Subcutaneous abdominal adipose tissue (tissue), 5 donors: ENCODE measurements at regions not wholly inside any gene's neighbourhood (a gene's known extent, or its start where the extent isn't known, plus 50 kb on each side); places are given as distances from the start of the nearest gene placed in this dataset.

Experiments used
- H3K27ac ChIP-seq: one replicate; pipeline ENCODE4 v1.7.0; 2013; ENCODE audit warnings: low read depth, mild to moderate bottlenecking, inconsistent platforms, low read length, moderate library complexity
- H3K27me3 ChIP-seq, 5 donors: one replicate each; pipeline ENCODE4 v1.7.0; 2013; ENCODE audit warnings: low read length in 5 of 5, inconsistent platforms in 1 of 5; ENCODE audit not compliant: control insufficient read depth in 5 of 5, insufficient read depth in 4 of 5
- H3K36me3 ChIP-seq, 5 donors: one replicate each; pipeline ENCODE4 v1.7.0; 2013; ENCODE audit warnings: low read length in 5 of 5; ENCODE audit not compliant: control insufficient read depth in 5 of 5, insufficient read depth in 5 of 5
- H3K4me1 ChIP-seq, 5 donors: one replicate each; pipeline ENCODE4 v1.7.0; 2013; ENCODE audit warnings: low read length in 5 of 5, mild to moderate bottlenecking in 3 of 5, moderate library complexity in 1 of 5; ENCODE audit not compliant: control insufficient read depth in 5 of 5, insufficient read depth in 5 of 5
- H3K4me3 ChIP-seq, 5 donors: one replicate each; pipeline ENCODE4 v1.7.0; 2013; ENCODE audit warnings: low read length in 5 of 5, low read depth in 1 of 5
- H3K9ac ChIP-seq, 5 donors: one replicate each; pipeline ENCODE4 v1.7.0; 2013; ENCODE audit warnings: low read length in 5 of 5, mild to moderate bottlenecking in 4 of 5, moderate library complexity in 3 of 5
- H3K9me3 ChIP-seq, 5 donors: one replicate each; pipeline ENCODE4 v1.7.0; 2013; ENCODE audit warnings: low read length in 5 of 5; ENCODE audit not compliant: control insufficient read depth in 5 of 5
- donor health status: healthy.
- donor health status: healthy.
- donor health status: healthy.
- donor health status: healthy.
- donor health status: healthy.

GRCh38 chr10:58993480-58994221 is 182.8 kb upstream of the PHYHIPL start:
- no peak overlapping the region for H3K27ac ChIP-seq
- no peak overlapping the region for H3K4me3 ChIP-seq
- H3K4me1 ChIP-seq: no peaks in the 10 kb centered on the region
- H3K27me3 ChIP-seq: no peaks in the 10 kb centered on the region
- H3K36me3 ChIP-seq: no peaks in the 10 kb centered on the region
- no peak overlapping the region for H3K9ac ChIP-seq
- peaks cover 0 to 6% (median 0%) of the 10 kb centered on the region in 5 donors for H3K9me3 ChIP-seq

DNA sequence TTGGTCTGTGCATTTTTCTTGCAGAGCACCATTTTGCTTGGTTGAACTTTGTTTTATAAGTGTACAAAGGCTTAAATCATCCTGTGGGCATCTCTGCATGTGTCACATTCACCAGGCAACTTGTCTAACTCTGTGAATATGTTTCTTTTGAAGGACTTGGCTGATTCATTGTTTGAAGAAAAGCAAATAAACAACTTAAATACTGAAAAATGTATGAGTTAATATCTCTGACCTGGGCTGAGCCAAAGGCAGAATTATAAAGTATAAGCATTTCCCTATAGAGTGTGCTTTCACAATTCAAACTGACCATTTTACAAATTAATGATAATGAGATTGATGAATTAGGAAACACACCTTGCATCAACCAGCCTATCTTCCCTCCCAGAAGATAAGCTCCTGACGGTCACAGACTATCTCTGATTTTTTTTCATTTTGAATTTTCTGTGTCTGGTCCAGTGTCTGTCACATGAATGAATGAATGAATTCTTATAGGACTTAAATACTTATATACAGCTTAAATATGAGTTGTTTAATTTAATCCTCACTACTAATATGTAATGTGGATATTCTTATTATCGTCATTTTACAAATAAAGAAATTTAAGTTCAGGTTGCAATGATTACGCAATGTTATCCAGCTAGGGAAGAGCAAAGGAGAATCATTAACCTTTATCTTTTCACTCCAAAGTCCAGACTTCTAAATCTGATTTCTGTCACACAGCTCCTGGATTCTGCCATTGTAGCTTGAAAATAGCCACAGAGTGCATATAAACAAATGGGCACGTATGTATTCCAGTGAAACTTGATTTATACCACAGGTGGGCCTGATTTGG is 182.0 kb upstream of the PHYHIPL start:
- H3K27ac ChIP-seq: no peak overlapping the region
- no peak overlapping the region for H3K4me3 ChIP-seq
- H3K9ac ChIP-seq: no peak overlapping the region
- H3K9me3 ChIP-seq: peaks cover 0 to 6% (median 0%) of the 10 kb centered on the region in 5 donors
- no peaks in the 10 kb centered on the region for H3K27me3 ChIP-seq
- no peaks in the 10 kb centered on the region for H3K36me3 ChIP-seq
- no peaks in the 10 kb centered on the region for H3K4me1 ChIP-seq

- Histone ChIP-seq H3K4me1 (no peaks in the 10 kb centered on the region), H3K27me3 (no peaks in the 10 kb centered on the region), H3K9me3 (peaks cover 0 to under 1% (median 0%) of the 10 kb centered on the region in 5 donors), H3K27ac (no peak overlapping the region), H3K36me3 (no peaks in the 10 kb centered on the region), H3K9ac (no peak overlapping the region), H3K4me3 (no peak overlapping the region)
These were observed 181.3 kb upstream of the PHYHIPL start for GRCh38 chr10:58995058-58995596.

DNA sequence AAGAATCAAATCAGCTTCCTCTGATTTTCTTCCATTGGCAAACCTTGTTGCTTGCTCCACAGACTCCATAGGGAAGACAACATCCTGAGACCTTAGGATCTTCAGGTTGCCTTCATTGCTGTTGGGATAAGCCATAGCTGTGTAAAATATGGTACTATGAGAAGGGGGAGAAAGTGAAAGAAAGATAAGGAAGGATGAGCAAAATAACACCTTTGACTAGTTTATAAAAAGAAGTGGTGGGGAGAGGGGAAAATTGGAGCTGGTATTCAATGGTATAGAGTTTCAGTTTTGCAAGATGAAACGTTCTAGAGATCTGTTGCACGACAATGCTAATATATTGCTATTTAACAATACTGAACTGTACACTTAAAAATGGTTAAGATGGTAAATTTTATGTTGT is 180.4 kb upstream of the PHYHIPL start:
- Histone ChIP-seq H3K27ac (no peak overlapping the region), H3K4me3 (no peak overlapping the region), H3K9me3 (no peaks in the 10 kb centered on the region), H3K36me3 (no peaks in the 10 kb centered on the region), H3K9ac (no peak overlapping the region), H3K4me1 (no peaks in the 10 kb centered on the region), H3K27me3 (no peaks in the 10 kb centered on the region)

- Histone ChIP-seq H3K4me3 (no peak overlapping the region), H3K4me1 (no peaks in the 10 kb centered on the region), H3K9ac (no peak overlapping the region), H3K36me3 (no peaks in the 10 kb centered on the region), H3K27ac (no peak overlapping the region), H3K27me3 (no peaks in the 10 kb centered on the region), H3K9me3 (no peaks in the 10 kb centered on the region)
These were observed 179.6 kb upstream of the PHYHIPL start for GRCh38 chr10:58996866-58997265.

DNA sequence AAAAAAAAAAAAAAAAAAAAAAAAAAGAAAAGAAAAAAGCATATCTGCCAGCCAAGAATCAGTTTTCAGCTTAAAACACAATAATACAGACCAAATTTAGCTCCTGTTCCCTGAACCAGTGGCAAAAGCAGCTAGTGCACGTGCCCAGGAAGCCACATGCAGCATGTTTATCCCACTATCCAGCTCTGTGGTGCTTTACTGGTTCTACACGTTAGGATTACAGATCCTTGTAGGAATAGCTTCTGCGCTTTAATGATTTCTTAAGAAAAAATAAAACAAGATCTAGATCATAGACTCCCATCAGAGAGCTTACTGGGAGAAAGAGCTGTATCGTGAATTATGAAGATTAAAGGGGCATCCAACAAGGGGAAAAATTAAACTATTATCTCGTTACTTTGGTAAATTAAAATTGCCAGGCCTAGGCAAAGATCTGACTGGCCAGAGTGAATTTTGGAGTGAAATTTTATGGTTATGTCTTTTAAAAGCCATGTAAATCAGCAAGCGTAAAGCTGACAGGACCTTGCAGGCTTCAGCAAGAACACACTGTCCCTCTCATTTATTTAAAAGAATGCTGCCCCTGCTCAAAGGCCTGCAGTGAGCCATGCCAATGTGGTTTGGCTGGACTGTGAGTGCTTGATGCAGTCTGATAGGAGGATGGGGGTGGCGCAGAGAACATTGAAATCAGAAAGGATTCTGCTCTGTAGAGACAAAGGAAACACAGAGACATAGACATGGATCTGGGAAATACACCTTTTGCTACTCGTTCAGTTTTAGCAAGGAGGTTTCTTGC is 177.3 kb upstream of the PHYHIPL start:
- no peaks in the 10 kb centered on the region for H3K36me3 ChIP-seq
- H3K27ac ChIP-seq: no peak overlapping the region
- H3K4me3 ChIP-seq: no peak overlapping the region
- H3K4me1 ChIP-seq: no peaks in the 10 kb centered on the region
- no peak overlapping the region for H3K9ac ChIP-seq
- no peaks in the 10 kb centered on the region for H3K9me3 ChIP-seq
- H3K27me3 ChIP-seq: no peaks in the 10 kb centered on the region

DNA sequence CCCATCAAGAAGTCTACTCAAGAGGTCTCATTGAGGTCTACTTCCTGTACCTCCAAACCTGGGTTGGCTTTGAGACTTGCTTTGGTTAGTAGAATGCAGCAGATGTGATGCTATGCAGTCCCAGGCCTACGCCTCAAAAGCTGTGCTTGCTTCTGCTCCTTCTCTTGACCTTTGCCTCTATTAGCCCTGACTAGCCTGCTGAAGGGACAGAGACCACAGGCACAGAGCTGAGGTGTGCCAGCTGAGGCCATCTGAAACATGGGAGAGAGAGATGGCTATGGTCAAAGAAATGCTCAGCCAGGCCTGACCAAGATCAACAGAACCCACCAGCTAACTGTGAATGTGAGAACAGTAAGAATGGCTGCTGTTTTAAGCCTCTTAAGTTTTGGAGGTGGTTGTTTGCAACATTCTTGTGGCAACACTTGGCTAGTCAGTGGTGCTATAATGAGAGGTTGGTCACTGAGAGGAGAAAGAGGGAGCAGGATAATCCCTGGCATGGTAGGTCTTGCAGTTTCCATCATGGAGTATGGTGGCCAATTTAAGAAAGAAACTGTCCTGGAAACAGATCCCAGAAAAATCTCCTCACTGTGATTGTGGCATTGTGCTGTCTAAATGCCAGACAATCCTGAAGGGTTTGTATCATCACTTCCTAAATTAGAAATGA is 176.1 kb upstream of the PHYHIPL start:
- H3K9me3 ChIP-seq: no peaks in the 10 kb centered on the region
- H3K27me3 ChIP-seq: no peaks in the 10 kb centered on the region
- H3K4me1 ChIP-seq: no peaks in the 10 kb centered on the region
- H3K4me3 ChIP-seq: no peak overlapping the region
- no peaks in the 10 kb centered on the region for H3K36me3 ChIP-seq
- no peak overlapping the region for H3K27ac ChIP-seq
- no peak overlapping the region for H3K9ac ChIP-seq

DNA sequence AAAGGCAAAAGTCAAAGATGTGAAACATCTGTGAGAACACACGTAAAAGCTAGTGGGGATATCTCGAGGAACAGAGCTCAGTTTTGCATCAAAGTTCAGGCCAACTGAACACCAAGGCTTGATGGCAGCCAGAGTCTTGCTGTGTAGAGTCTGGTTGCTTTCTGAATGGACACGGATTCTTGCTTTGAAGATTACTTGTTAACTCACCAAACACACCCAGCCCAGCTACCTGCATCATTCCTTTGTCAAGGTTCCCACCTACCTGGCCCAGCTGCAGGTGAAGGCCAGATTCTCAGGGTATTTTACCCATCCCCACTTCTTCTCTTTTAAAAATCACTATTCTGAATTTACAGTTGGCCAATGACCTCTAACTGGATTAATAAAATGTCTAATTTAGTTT is 174.4 kb upstream of the PHYHIPL start:
- no peaks in the 10 kb centered on the region for H3K36me3 ChIP-seq
- H3K27me3 ChIP-seq: no peaks in the 10 kb centered on the region
- no peak overlapping the region for H3K4me3 ChIP-seq
- H3K9me3 ChIP-seq: no peaks in the 10 kb centered on the region
- no peaks in the 10 kb centered on the region for H3K4me1 ChIP-seq
- H3K9ac ChIP-seq: no peak overlapping the region
- no peak overlapping the region for H3K27ac ChIP-seq

DNA sequence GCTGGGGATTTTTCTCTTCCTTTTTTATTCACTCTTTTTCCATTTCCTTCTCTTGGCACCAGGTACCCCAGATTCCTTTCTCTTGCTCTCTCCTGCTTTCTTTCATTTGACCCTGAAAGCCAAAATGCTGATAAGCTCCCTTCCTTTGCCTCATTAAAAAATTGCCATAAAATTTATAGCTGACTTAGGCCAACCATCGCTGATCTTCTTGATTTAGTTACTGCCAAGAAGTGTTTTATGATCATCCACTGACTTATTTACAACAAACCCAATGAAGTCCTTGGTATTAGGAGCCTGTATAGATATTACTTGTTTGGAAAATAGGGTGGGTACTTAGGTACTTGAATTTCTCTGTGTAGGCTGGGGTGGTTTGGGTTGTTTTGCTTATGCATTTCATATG is 173.2 kb upstream of the PHYHIPL start:
- Histone ChIP-seq H3K9me3 (no peaks in the 10 kb centered on the region), H3K36me3 (no peaks in the 10 kb centered on the region), H3K27ac (no peak overlapping the region), H3K27me3 (no peaks in the 10 kb centered on the region), H3K4me3 (no peak overlapping the region), H3K9ac (no peak overlapping the region), H3K4me1 (no peaks in the 10 kb centered on the region)
